ENCODE measurements at regions not wholly inside any gene's neighbourhood (a gene's known extent, or its start where the extent isn't known, plus 50 kb on each side); places are given as distances from the start of the nearest gene placed in this dataset.

DNA sequence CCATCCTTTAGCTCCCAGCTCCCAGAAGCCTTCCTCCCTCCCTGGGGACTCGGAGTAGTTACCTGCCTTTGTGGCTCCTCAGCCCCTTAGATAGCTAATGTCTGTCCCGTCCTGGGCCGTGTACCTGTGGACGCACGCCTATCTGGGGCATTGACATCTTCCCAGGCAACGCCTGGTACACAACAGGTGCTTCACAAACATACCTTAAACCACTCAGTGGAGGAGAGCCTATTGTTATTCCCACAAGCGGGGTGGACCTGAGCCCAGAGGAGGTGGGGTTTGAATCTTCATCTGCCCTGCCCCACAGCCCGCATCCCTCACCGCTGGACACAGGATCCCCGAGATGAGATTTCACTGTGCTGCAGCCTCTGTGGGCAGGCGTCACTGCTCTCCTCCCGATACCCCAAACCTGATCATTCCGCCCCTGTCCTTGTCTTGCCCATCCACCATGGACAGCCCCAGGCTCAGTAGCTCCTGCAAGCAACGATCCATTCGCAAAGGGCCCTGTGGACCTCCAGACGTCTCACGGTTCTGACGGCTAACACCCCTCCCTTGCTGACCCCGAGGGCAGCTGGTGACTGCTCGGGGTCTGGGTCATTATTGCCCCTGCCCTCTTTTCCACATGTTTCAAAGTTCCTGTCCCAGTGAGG lies 73.8 kb upstream of the SHISAL1 start:
- DNase-seq (ENCODE audit: low spot score), result no peak

DNA sequence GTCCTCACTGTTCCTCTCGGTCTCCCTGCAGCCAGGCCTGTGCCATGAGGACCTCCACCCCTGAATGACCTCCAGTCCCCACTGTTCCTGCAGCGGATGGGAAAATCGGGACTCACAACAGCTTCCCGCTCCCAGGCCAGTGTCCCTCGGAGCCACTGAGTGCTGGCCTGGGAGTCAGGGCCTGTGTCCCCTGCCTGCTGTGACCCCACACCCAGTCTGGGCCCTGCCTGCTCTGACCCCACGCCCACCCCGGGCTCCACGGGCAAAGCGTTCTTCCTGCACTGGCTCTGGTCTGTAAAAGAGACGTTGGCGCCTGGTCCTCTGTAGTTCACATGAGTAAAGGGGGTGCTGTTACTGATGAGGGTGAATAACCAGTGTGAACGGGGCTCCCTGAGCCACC lies 73.0 kb upstream of the SHISAL1 start:
- DNase-seq (ENCODE audit: low spot score), result no peak

DNA sequence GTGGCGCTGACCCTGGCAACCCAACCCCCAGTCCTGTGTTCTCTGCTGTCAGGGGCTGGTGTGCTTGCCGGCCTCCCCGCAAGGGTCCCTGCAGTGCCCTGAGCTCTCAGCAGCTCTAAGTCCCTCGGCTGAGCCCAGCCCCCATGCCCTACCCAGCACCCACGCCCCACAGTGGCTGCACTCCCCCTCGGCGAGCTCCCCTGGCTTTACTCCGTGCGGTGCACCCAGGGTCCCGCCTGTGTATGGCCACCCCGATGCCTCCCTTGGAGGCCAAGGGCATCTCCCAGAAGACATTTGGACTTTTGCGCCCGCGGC lies 72.5 kb upstream of the SHISAL1 start:
- DNase-seq (ENCODE audit: low spot score), result no peak

DNA sequence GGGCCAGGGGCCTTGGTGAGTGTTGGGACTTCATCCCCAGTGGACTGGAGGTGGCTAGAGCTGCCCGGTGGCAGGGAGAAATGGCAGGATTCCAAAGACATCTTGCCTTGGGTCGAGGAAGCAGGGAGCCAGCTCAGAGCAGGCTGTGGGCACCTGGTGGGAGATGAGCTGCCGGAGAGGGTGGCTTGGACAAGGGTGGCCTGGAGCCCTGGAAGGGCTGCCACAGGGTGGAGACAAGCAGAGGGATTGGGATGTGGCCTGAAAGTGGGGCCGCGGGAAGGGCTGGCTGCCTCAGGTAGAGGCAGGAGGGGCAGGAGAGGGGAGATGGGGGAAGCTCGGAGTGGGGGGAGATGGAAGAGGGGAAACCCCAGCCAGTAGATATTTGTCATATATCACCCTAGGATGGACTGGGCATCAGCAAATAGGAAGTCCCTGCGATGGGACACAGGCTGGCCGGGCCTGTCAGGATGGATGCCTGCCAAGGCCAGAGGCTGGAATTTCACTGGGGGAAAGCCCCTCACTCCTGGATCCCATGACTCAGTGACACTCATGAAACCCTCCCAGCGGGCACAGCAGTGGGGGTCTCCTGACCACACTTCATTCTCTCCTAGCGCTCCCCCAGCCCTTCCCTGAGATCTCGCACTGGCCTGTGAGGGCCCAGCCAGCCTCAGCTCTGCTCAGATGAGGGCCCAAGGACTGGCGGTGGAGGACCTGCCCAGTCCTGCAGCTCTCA lies 72.0 kb upstream of the SHISAL1 start:
- no peak for DNase-seq (ENCODE audit: low spot score)

DNA sequence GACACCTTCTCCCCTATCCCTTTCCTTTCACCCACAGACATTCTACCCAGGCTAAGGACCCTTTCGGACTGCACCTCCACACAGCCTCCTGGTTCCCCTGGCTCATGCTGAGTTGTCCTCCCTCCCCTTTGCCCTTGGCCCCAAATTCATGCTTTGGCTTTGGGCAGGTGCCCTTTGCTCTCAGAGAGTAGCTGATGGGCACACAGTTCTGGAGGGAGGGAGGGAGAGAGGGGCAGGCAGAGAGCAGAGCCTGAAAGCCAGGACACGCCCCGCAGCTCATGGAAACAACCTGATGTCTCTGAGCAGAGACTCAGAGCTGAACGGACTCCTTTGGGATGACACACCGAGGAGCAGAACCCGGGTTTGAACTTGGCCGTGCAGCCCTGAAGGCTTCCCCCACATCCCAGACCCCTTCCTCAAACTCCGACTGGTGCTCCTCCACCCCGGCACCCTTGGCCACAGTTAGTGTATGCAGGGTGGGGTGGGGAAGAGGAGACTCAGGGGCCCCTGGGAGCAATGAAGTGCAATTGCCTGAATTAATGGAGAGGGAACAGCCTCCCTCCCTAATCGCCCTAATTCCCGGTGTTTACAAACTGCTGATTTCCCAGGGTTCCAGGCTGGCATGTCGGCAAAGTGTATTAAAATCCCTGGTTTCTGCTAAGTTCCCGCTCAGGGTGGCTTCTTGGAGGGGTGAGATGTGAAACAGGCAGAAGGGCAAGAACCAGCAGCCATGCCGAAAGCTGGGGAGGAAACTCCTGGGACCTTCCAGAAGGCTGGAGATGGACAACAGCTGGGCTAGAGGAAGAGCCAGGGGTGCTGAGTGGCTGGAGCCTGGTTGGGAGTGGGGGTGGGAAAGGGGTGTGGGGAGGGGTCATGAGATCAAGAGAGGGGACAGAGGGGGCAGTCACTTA lies 71.2 kb upstream of the SHISAL1 start:
- DNase-seq (ENCODE audit: low spot score), result no peak

DNA sequence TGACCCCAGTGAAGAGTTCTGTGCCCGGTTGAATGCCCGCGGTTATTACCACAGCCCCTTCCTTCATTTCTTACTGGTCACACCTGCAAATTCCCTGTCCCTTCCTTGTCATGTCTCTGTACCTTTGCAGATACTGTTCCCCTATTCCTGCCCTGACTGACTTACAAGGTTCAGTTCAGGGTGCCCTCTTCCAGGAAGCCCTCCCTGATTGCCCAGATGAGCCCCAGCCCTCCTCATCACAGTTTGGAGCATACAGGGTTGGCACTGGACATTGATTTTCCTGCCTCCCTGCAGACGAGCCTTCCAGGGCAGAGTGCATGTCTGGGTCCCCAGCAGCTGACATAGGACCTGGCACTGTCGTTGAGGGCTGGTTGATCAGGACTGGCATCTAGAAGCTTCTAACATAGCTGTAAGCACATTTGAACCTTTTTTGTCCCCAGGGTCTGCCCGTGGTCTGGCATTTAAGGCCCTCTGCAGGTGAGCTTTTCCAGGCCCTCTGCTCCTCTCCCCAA lies 70.4 kb upstream of the SHISAL1 start:
- no peak for DNase-seq (ENCODE audit: low spot score)

DNA sequence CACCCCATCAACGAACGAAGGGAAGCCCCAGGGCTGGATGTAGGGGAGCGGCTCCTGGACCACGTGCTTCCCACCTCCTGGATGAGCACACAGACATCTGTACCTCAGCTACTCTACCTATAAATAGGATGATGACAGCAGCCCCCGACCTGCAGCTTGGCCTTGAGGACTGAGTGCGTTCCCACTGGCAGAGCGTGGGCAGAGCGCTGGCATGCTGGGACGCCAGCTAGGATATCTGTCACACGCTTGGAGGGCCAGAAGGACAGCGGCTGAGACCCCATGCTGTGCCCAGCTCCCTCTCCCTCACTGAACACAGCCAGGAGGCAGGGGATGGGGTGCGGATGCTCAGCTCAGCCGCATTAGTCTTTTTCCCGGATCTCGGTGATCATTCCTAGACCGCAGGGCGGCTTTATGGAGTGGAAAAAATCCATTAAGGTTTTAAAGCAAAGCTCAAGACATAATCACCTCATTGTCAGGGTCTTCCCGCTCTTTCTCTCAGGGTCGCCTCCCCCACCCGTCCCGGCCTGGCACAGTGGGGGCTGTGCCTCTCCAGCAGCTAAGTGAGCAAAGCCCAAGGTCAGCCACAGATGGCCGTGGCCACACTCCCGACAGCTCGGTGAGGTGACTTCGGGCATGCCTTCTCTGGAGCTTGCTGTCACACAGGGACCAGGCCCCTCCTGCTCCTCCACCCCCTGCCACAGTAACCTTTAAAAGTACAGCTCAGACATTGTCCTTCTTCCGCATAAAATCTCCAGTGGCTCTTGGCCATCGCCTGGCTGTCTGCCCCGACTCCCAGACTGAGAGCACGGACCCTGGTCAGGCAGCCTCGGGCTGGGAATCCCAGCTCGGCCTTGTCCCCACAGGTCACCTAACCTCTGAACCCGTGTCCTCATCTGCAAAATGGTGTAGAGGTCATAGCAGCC lies 69.6 kb upstream of the SHISAL1 start:
- DNase-seq (ENCODE audit: low spot score), result no peak

DNA sequence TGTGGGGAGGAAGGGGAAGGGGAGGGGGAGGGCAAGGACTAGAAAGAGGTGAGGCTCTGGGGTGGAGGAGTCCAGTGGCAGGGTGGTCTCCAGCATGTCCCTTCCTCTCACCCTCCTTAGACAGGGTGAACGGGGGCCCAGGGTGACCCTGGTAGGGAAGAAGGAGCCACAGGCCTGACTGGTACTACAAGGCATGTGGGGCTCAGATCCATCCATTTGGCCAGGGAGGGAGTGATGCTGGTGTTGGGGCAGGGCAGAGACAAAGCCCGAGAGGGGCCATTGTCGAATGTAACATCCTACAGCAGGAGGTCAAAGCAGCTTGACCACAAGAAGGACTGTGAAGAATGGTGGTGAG lies 69.0 kb upstream of the SHISAL1 start:
- no peak for DNase-seq (ENCODE audit: low spot score)

DNA sequence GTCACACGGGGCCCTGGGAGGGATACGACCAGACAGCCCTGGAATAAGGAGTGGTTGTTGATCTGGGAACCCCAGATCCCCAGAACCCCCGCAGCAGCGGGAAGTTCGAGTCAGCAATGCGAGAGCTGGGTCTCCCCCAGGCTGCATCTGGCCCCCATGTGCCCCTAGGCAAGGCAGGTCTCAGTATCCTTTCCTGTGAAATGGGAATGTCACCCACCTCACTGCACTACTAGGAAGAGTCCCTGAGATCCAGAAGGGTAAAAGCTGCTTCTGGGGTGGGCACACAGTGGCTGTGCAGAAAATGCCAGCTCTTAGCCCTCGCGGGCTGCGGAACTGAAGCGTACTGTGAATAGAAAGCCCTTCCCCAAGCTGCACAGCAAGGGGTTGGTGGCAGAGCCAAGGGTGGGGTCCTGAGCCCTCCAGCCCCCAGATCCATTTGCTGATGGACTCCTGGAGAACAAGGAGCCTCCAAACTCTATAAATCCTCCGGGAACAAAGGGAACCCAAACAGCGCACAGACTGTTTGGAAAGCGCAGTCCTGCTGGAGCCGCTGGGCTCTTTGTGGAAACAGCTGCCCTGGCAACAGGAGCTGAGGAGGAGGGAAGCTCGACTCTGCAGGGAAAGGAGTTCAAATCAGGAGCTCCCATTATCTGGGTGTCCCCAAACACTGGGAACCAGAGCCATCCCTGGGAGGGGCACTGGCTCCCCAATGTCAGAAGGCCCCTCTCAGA lies 68.2 kb upstream of the SHISAL1 start:
- DNase-seq (ENCODE audit: low spot score), result no peak

DNA sequence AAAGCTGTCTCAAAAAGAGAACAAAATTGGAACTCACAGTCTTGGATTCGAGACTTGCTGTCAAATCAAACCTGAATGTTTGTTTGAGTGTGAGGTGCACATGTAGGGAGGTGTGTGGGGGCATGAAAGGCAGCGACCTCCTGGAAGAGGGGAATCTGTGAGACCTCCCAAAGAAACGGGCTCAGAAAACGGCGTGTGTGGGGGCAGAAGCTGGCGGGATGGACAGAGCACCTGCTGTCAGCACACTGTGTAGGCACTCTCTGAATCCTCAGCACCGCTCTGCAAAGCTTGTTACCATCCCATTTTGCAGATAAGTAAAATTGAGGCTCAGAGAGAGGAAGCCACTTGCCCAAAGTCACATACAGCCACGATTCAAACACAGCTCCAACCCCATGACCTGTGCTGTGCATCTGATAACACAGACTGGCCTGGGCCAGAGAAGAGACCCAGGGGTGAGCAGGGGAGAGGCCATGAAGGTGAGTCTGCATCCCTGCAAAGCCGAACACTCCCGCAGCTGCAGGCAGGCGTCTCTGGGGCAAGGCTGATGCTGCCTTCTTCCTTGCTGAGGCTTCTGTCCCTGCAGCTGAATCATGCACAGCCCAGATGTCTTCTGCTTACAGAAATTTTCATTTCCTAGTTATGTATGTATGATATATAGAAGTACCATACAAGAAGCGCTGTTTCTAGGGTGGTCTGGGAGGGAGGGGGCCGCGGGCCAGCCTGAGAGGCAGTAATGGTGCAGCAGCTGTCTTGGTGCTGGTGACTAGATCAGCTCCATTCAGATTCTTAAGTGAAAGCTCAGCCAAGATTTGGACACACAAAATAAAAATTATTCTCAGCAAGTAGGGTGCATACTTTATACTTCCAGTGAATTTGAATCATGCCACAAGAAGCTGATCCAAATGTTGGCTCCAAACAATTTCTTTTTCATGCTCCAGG lies 67.3 kb upstream of the SHISAL1 start:
- no peak for DNase-seq (ENCODE audit: low spot score)

DNA sequence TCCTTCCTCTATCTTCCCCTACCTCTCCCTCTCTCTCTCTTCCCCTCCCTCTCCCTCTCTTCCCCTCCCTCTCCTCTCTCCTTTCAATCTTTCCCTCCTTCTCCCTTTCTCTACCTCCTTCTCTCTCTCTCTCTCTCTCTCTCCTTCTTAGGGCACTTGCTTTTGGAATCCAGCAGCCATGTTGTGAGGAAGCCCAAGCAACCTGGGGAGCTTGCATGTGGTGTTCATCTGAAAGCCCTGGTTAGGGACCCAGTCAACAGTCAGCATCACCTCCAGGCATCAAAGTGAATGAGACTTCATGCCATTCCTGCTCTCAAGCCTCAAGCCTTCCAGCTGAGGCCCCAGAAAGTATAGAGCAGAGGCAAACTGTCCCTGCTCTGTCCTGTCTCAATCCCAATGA lies 65.6 kb upstream of the SHISAL1 start:
- DNase-seq (ENCODE audit: low spot score), result no peak

DNA sequence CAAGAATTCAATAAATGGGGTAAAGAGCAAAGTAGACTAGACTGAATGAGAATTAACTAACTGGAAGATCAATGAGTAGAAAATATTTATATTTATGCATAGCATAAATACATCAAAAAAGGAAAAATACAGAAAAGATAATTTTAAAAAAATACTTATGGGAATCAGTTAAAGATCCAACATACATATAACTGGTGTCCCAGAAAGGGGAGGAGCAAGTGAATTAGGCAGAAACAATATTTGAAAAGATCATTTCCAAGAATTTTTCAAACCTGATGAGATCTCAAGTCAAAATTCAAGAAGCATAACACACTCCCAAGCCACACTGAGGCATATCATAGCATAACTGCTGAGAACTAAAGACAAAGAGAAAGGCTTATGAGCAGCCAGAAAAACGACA lies 62.7 kb upstream of the SHISAL1 start:
- DNase-seq (ENCODE audit: low spot score), result no peak

DNA sequence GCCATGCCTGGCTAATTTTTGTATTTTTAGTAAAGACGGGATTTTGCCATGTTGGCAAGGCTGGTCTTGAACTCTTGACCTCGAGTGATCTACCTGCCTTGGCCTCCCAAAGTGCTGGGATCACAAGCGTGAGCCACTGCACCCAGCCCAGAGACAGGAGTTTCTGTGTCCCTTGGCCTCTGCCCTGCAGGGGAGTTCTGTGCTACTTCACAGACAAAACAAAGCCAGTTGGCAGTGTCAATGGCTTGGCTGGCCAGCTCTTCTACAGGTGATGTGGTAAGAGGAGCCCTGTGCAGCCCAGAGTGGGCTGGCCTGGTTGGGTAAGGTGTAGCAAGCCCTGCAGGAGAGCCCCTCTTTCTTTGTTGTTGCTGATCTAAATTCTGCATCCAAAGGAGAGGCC lies 60.5 kb upstream of the SHISAL1 start:
- no peak for DNase-seq (ENCODE audit: low spot score)

DNA sequence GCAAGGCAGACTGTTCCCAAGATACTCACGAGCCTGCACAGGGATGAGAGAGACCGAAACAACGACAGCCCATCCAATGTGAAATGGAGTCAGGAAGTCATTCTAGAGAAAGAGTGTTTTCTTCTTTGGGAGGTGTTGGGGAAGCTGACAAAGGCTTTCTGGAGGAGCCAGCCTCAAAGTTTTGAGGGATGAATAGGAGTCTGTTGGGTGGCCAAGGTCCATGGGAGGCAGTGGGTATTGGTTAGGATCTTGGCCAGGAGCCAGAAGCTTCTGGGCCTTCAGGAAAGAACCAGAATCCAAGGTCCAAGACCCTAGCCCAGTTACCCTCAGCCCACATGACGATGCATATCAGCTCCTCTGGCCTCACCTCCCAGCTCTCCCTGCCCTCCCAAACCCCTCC lies 59.9 kb upstream of the SHISAL1 start:
- no peak for DNase-seq (ENCODE audit: low spot score)

DNA sequence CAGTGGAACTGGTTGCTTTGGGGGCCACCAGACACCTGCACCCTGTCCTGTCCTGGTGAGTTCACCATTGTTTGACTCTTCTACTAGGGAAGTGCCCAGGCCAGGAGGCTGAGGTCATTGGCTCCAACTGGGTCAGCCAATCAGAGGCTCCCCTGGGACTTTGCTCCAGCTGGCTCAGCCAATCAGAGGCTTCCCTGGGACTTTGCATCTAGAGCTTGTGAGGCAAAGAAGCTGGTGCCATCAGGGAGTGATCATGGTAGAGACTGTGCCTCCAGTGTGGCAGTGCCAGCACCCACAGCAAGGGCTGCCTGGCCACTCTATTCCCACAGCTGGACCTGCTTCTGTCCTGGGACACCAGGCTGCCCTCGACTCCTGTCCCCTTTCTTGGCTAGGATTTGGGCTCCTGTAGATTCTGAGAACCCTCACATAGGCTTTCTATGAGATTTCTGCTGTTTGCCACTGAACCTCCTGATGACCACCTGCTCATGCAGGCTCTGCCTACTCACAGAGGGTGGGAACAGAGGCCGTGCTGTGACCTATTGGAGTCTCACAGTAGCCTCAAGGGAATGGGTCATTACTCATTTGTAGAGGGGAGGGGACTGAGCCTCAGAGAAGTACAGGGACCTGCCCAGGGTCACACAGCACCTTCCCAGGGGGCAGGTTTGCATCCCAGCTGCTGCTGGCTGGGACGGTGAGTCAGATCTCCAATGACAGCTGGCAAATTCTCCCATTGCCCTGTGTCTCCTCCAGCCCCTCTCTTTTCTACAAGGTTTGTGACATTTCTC lies 59.2 kb upstream of the SHISAL1 start:
- no peak for DNase-seq (ENCODE audit: low spot score)

DNA sequence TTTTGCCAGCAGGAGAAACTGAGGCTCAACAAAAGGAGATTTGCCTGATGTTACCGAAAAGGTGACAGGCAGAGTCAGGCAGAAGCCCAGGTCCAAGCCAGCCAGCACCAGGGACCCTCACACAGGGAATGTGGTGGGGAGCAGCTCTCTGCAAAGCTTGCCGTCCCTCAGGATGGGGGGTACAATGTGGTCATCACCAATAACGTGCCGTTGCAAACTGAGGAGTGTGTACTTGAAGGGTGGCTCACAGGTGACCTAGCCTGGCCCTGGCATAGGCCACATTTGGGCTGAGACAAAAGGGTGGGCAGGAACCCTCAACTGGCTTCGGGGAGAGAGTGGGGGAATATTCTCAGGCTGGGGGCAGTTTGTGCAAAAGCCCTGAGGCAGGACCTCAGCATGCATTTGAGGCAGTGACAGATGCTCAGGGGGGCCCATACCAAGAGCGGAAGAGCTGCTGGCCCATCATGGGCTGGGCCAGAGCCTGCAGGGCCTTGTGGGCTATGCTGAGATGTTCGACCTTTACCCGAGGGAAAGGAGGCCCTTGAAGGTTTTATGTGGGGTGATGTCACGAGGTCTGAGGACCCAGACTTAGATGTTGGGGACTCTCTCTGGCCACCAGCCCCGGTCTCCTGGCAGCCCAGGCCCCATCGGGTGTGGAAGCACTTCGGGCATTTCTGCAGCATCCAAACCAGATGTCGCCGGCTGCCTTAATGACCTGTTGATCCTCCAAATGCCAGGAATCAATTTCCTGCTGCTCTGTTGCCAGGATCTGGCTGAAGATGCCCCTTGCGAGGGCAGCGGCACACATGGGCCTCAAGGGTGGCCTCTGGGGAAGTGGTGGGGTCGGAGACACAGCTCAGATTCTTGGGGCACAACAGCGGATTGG lies 57.4 kb upstream of the SHISAL1 start:
- no peak for DNase-seq (ENCODE audit: low spot score)

DNA sequence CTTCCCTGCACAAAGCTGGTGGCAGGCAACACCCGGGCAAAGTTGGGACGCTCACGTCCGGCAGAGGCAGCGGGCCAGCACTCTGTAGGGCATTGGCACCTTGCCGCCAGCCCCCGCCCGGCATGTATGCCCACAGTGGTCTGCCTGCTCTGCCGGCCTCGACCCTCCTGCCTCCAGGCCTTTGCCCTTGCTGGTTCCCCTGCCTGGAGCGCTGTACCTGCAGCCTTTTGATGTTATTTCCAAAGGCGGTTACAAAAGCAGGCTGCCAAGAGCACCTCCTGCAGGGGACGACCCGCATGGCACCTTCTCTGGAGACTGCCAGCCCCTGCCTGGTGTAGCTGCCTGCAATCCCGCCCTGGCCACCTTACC lies 56.5 kb upstream of the SHISAL1 start:
- DNase-seq (ENCODE audit: low spot score), result no peak

DNA sequence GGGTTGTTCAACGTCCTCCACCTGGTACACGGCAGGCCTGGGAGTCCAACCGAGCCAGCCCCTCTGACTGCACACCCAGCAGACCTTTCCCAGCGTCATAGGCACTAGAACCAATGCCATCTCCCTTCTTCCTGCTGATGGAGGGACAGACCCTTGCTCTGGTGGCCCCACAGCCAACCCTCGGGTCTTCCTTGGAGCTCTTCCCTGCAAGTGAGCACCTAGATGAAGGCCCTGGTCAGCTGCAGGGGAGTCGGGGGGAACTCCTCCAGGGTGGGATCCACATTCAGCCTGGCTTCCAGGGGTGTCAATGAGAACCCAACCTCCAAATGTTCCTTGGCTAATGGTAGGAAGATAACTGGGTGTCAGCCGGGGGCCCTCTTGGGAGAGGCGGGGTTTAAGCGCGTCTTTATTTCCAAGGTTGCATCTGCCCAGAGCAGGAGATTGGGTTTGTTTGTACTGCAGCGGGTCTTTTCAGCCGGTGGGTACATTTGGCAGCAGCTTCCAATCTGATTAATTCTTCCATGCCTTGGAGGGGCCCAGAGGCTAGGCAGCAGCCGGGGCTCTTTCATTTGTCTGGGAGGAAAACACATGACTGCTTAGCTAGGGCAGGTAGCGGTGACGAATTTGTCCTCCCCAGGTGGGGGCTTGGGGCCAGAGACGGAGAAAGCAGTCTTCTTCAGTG lies 56.0 kb upstream of the SHISAL1 start:
- DNase-seq (ENCODE audit: low spot score), result no peak
